Liver (tissue), 8 donors: ENCODE measurements at regions not wholly inside any gene's neighbourhood (a gene's known extent, or its start where the extent isn't known, plus 50 kb on each side); places are given as distances from the start of the nearest gene placed in this dataset.

Experiments
- DNase-seq: peaks from one replicate; pipeline ENCODE4 v3.0.0-alpha.2; 2017; ENCODE audit warnings: low spot score
- H3K27ac ChIP-seq, 2 donors: one replicate each; pipeline ENCODE4 v1.7.0; 2013; ENCODE audit warnings: inconsistent platforms in 2 of 2, low read length in 2 of 2, control low read depth in 1 of 2, low read depth in 1 of 2, mild to moderate bottlenecking in 1 of 2
- H3K27me3 ChIP-seq, 4 donors: one replicate each; pipeline versions ENCODE4 v1.6.1 to v1.7.0; 2013; ENCODE audit warnings: low read length in 3 of 4, inconsistent platforms in 1 of 4, mild to moderate bottlenecking in 1 of 4, moderate library complexity in 1 of 4; ENCODE audit not compliant: control insufficient read depth in 4 of 4, insufficient read depth in 4 of 4
- H3K36me3 ChIP-seq, 4 donors: one replicate each; pipeline versions ENCODE4 v1.6.1 to v1.7.0; 2013; ENCODE audit warnings: low read length in 3 of 4, mild to moderate bottlenecking in 3 of 4, low read depth in 1 of 4, moderate library complexity in 1 of 4; ENCODE audit not compliant: control insufficient read depth in 4 of 4, insufficient read depth in 3 of 4
- H3K4me1 ChIP-seq, 4 donors: one replicate each; pipeline versions ENCODE4 v1.6.1 to v1.7.0; 2013; ENCODE audit warnings: low read length in 3 of 4, mild to moderate bottlenecking in 3 of 4, moderate library complexity in 1 of 4; ENCODE audit not compliant: control insufficient read depth in 4 of 4, insufficient read depth in 4 of 4
- H3K4me3 ChIP-seq, 3 donors: one replicate each; pipeline versions ENCODE4 v1.6.1 to v1.7.0; 2013; ENCODE audit warnings: low read length in 3 of 3, control low read depth in 1 of 3, low read depth in 1 of 3, mild to moderate bottlenecking in 1 of 3
- H3K9ac ChIP-seq, 2 donors: one replicate each; pipeline ENCODE4 v1.7.0; 2013; ENCODE audit warnings: low read length in 2 of 2, mild to moderate bottlenecking in 2 of 2, moderate library complexity in 2 of 2, control low read depth in 1 of 2, low read depth in 1 of 2
- H3K9me3 ChIP-seq, 4 donors: one replicate each; pipeline versions ENCODE4 v1.6.1 to v1.7.0; 2013; ENCODE audit warnings: low read length in 3 of 4; ENCODE audit not compliant: control insufficient read depth in 4 of 4
- ATF3 ChIP-seq: IDR thresholded peaks from 2 replicates; pipeline ENCODE4 v1.6.1; 2016; ENCODE audit warnings: antibody characterized with exemption
- CTCF ChIP-seq: fragments of 150-350 bp; IDR thresholded peaks from 2 replicates; pipeline ENCODE4 v1.5.1; 2017; ENCODE audit warnings: improper control_type of control experiment, low read depth, low read length; ENCODE audit not compliant: missing input control
- EGR1 ChIP-seq, 2 donors: IDR thresholded peaks; 2 replicates each; pipeline ENCODE4 v1.6.1; 2016 to 2018; ENCODE audit warnings: antibody characterized with exemption in 2 of 2, low read depth in 2 of 2
- FOXA1 ChIP-seq: IDR thresholded peaks from 2 replicates; pipeline ENCODE4 v1.6.1; 2016; ENCODE audit warnings: antibody characterized with exemption
- FOXA2 ChIP-seq: IDR thresholded peaks from 2 replicates; pipeline ENCODE4 v1.6.1; 2016; ENCODE audit warnings: antibody characterized with exemption
- GABPA ChIP-seq, 2 donors: IDR thresholded peaks in 1 of 2; conservative IDR thresholded peaks in 1 of 2; 2 replicates each; pipeline ENCODE4 v1.6.1; 2016; ENCODE audit warnings: antibody characterized with exemption in 2 of 2, mild to moderate bottlenecking in 1 of 2, moderate library complexity in 1 of 2
- HNF4A ChIP-seq, 2 donors: conservative IDR thresholded peaks; 2 replicates each; pipeline ENCODE4 v1.6.1; 2016; ENCODE audit warnings: antibody characterized with exemption in 2 of 2, mild to moderate bottlenecking in 2 of 2
- HNF4G ChIP-seq: IDR thresholded peaks from 2 replicates; pipeline ENCODE4 v1.6.1; 2016; ENCODE audit warnings: antibody characterized with exemption
- MAX ChIP-seq: IDR thresholded peaks from 2 replicates; pipeline ENCODE4 v1.6.1; 2016; ENCODE audit warnings: antibody characterized with exemption
- NR2F2 ChIP-seq: IDR thresholded peaks from 2 replicates; pipeline ENCODE4 v1.6.1; 2016; ENCODE audit warnings: antibody characterized with exemption
- RAD21 ChIP-seq, 2 donors: IDR thresholded peaks; 2 replicates each; pipeline ENCODE4 v1.6.1; 2016; ENCODE audit warnings: antibody characterized with exemption in 2 of 2, mild to moderate bottlenecking in 2 of 2
- REST ChIP-seq: IDR thresholded peaks from 2 replicates; pipeline ENCODE4 v1.6.1; 2016; ENCODE audit warnings: antibody characterized with exemption, mild to moderate bottlenecking
- RXRA ChIP-seq, 2 donors: IDR thresholded peaks; 2 replicates each; pipeline ENCODE4 v1.6.1; 2017 to 2018; ENCODE audit warnings: antibody characterized with exemption in 2 of 2, mild to moderate bottlenecking in 1 of 2
- SP1 ChIP-seq: IDR thresholded peaks from 2 replicates; pipeline ENCODE4 v1.6.1; 2018; ENCODE audit warnings: antibody characterized with exemption, mild to moderate bottlenecking
- TAF1 ChIP-seq: conservative IDR thresholded peaks from 2 replicates; pipeline ENCODE4 v1.6.1; 2016; ENCODE audit warnings: antibody characterized with exemption, mild to moderate bottlenecking
- YY1 ChIP-seq: IDR thresholded peaks from 2 replicates; pipeline ENCODE4 v1.6.1; 2016; ENCODE audit warnings: antibody characterized with exemption, mild to moderate bottlenecking
- WGBS: extraction: QIAGEN DNeasy Blood & Tissue Kit; methylation state at CpG from one replicate; pipeline ENCODE4 v1.1.7; 2013; 5-methylcytosine and 5-hydroxymethylcytosine counted together
- donor health status: healthy.
- donor health status: healthy.
- donor health status: healthy.
- donor health status: healthy.
- donor health status: healthy.

GRCh38 chr2:235303499-235304291 lies 190.1 kb upstream of the AGAP1 start:
- no peak overlapping the region for H3K4me3 ChIP-seq
- H3K4me1 ChIP-seq = no peaks in the 10 kb centered on the region
- H3K27ac ChIP-seq = no peak overlapping the region
- H3K9ac ChIP-seq = no peak overlapping the region
- TF ChIP-seq RXRA (IDR thresholded peaks at IDR 0.05) (no peak), CTCF (no peak), NR2F2 (no peak), MAX (no peak), REST (no peak), FOXA2 (no peak), ATF3 (no peak), EGR1 (IDR thresholded peaks at IDR 0.05; ENCODE audit: low read depth in 2 of 2) (no peak), YY1 (no peak), FOXA1 (no peak), HNF4G (no peak), GABPA (IDR thresholded peaks at IDR 0.05 in 1 of 2, conservative IDR thresholded peaks at IDR 0.05 in 1 of 2) (no peak), HNF4A (conservative IDR thresholded peaks at IDR 0.05) (no peak), SP1 (no peak), TAF1 (no peak), RAD21 (IDR thresholded peaks at IDR 0.05) (no peak)
- no peak for DNase-seq
- no peaks in the 10 kb centered on the region for H3K9me3 ChIP-seq
- no peaks in the 10 kb centered on the region for H3K36me3 ChIP-seq
- WGBS = 79% methylated on average over 18 of the region's 18 CpGs
- H3K27me3 ChIP-seq = peaks cover 0 to 8% (median 0%) of the 10 kb centered on the region in 4 donors

- no peaks in the 10 kb centered on the region for H3K9me3 ChIP-seq
- H3K27ac ChIP-seq = no peak overlapping the region
- H3K9ac ChIP-seq = no peak overlapping the region
- no peak for DNase-seq
- no peaks in the 10 kb centered on the region for H3K36me3 ChIP-seq
- peaks cover 0 to 8% (median 0%) of the 10 kb centered on the region in 4 donors for H3K27me3 ChIP-seq
- no peak for TF ChIP-seq EGR1 (IDR thresholded peaks at IDR 0.05; ENCODE audit: low read depth in 2 of 2)
- no peak for TF ChIP-seq REST
- TF ChIP-seq HNF4G = no peak
- no peak for TF ChIP-seq NR2F2
- TF ChIP-seq ATF3 = no peak
- H3K4me3 ChIP-seq = no peak overlapping the region
- H3K4me1 ChIP-seq = no peaks in the 10 kb centered on the region
- 84% methylated on average over 6 of the region's 6 CpGs for WGBS
These were observed 188.2 kb upstream of the AGAP1 start for GRCh38 chr2:235305678-235306077.
